ENCODE measurements at regions not wholly inside any gene's neighbourhood (a gene's known extent, or its start where the extent isn't known, plus 50 kb on each side); places are given as distances from the start of the nearest gene placed in this dataset.

DNA sequence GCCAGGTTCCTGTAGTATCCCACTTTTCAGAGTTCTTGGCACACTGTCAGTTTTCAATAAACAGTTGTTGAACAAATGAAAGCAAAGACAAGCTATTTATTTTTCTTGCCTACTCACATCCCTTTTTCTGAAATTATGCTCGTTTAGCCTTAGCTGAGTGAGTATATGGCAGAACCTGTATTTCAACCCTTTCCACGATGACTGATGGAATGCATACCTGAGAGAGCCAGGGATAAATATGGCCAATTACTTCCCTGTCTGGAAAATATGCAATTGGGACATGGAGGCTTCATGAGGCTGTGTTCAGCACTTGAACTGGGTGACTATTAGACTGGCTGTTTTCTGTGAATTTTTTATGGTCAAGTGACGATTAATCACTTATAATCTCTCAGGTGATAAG is 144.5 kb upstream of the POT1 start:
- TF ChIP-seq, protein P1, sequence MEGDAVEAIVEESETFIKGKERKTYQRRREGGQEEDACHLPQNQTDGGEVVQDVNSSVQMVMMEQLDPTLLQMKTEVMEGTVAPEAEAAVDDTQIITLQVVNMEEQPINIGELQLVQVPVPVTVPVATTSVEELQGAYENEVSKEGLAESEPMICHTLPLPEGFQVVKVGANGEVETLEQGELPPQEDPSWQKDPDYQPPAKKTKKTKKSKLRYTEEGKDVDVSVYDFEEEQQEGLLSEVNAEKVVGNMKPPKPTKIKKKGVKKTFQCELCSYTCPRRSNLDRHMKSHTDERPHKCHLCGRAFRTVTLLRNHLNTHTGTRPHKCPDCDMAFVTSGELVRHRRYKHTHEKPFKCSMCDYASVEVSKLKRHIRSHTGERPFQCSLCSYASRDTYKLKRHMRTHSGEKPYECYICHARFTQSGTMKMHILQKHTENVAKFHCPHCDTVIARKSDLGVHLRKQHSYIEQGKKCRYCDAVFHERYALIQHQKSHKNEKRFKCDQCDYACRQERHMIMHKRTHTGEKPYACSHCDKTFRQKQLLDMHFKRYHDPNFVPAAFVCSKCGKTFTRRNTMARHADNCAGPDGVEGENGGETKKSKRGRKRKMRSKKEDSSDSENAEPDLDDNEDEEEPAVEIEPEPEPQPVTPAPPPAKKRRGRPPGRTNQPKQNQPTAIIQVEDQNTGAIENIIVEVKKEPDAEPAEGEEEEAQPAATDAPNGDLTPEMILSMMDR (conservative IDR thresholded peaks at IDR 0.05): no peak
- TF ChIP-seq EZH2 (IDR thresholded peaks at IDR 0.05; ENCODE audit: low read depth): no peak
